GM12875 (cell line): ENCODE measurements at regions not wholly inside any gene's neighbourhood (a gene's known extent, or its start where the extent isn't known, plus 50 kb on each side); places are given as distances from the start of the nearest gene placed in this dataset.

ENCODE experiments used
- H3K4me3 ChIP-seq: one replicate; pipeline ENCODE4 v1.5.1; 2011; ENCODE audit warnings: low read depth, low read length, control low read depth
- TF ChIP-seq, protein P1 (sequence below): IDR thresholded peaks from 2 replicates; pipeline ENCODE4 v1.5.1; 2011; ENCODE audit warnings: low read depth, mild to moderate bottlenecking, control low read depth, inconsistent platforms, low read length, moderate library complexity, borderline replicate concordance; ENCODE audit not compliant: insufficient read depth

GRCh38 chr11:43234881-43235280, 76.9 kb upstream of the API5 start:
- no peak overlapping the region for H3K4me3 ChIP-seq
- TF ChIP-seq, protein P1, sequence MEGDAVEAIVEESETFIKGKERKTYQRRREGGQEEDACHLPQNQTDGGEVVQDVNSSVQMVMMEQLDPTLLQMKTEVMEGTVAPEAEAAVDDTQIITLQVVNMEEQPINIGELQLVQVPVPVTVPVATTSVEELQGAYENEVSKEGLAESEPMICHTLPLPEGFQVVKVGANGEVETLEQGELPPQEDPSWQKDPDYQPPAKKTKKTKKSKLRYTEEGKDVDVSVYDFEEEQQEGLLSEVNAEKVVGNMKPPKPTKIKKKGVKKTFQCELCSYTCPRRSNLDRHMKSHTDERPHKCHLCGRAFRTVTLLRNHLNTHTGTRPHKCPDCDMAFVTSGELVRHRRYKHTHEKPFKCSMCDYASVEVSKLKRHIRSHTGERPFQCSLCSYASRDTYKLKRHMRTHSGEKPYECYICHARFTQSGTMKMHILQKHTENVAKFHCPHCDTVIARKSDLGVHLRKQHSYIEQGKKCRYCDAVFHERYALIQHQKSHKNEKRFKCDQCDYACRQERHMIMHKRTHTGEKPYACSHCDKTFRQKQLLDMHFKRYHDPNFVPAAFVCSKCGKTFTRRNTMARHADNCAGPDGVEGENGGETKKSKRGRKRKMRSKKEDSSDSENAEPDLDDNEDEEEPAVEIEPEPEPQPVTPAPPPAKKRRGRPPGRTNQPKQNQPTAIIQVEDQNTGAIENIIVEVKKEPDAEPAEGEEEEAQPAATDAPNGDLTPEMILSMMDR, result no peak

DNA sequence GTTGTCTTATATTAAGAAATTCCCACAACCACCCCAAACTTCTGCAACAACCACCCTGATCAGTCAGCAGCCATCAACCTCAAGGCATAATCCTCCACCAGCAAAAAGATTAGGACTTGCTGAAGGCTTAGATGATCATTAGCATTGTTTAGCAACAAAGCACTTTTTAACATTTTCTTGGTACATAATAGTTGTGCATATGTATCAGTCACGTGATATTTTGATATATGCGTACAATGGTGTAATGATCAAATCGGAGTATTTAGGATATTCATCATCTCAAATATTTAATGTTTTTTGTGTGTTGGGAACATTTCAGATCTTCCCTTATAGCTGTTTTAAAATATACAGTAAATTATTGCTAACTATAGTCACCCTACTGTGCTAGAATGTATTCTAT, 73.5 kb upstream of the API5 start:
- no peak overlapping the region for H3K4me3 ChIP-seq
- TF ChIP-seq, protein P1, result no peak

DNA sequence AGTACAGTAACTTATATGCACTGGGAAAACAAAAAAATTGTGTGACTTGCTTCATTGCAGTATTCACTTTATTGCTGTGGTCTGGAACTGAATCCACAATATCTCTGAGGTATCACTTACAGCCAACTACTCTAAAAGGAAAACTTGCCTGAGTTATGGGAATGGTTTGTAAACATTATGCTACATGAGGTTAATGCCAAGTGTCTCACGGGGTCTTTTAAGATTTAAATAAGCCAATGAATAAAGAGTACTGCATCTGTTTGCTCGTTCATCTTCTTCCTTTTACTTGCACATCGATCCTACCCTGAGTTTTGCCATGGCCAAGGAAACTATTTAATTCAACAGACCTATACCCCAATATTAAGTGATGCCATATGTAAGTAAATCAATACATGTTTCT, 72.0 kb upstream of the API5 start:
- TF ChIP-seq, protein P1, result no peak
- H3K4me3 ChIP-seq, result no peak overlapping the region

GRCh38 chr11:43242401-43242800, 69.4 kb upstream of the API5 start:
- TF ChIP-seq, protein P1, result no peak
- no peak overlapping the region for H3K4me3 ChIP-seq

GRCh38 chr11:43243927-43244326, 67.9 kb upstream of the API5 start:
- no peak overlapping the region for H3K4me3 ChIP-seq
- TF ChIP-seq, protein P1, result no peak

GRCh38 chr11:43245466-43245865, 66.3 kb upstream of the API5 start:
- no peak overlapping the region for H3K4me3 ChIP-seq

DNA sequence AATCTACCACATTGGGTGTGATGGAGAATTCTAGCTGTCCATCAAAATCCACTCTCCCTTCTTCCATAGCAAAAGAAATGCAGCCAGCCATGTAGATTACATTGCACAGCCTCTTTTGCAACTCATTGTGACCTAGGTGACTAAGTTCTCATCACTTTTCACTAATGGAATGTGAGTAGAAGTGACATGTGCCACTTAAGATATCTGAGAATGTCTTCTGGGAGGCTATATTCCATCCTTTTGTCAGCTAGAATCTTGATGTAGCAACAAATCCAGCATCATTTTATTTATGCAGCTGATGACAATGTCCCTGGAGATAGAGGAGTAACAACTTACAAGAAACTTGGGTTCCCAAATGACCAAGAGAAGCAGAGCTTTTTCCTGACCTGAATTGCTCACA, 61.5 kb upstream of the API5 start:
- TF ChIP-seq, protein P1, result no peak
- no peak overlapping the region for H3K4me3 ChIP-seq

More at GRCh38 chr11:43245466-43245865, 66.3 kb upstream of the API5 start:
- TF ChIP-seq, protein P1, result no peak
